K562 (cell line): ENCODE measurements at regions not wholly inside any gene's neighbourhood (a gene's known extent, or its start where the extent isn't known, plus 50 kb on each side); places are given as distances from the start of the nearest gene placed in this dataset.

Source experiments
- ATAC-seq: fragments of 200-7000 bp; cut with Tn5 transposase; 3 replicates; pipeline ENCODE4 v1.9.1; 2020; ENCODE audit warnings: moderate library complexity
- BruUV-seq: library from RNA; stranded (reverse); fragments of 400-500 nt; replicated peaks from 2 replicates; lab custom pipeline; 2021; lab: Mats Ljungman, UMichigan
- CTCF ChIA-PET: fragments of 300-600 bp; formaldehyde crosslinking; extraction: SDS; loops from one replicate; lab custom pipeline; 2021; ENCODE audit warnings: low intra/inter-chr PET ratio; lab: Yijun Ruan, JAX
- POLR2A ChIA-PET: fragments of 300-600, 350-650 bp; sonication (Branson Sonifier 250); formaldehyde crosslinking; extraction: SDS; loops from one replicate; lab custom pipeline; 2021; ENCODE audit warnings: antibody characterized with exemption, inconsistent platforms; lab: Yijun Ruan, JAX
- DNase-seq, 4 experiments: peaks; one replicate each; pipeline versions ENCODE4 v3.0.0 to v3.0.0-alpha.2; 2011 to 2018; ENCODE audit warnings: low spot score in 3 of 4, mixed read lengths in 3 of 4; ENCODE audit errors: extremely low read depth in 1 of 4
- FAIRE-seq: peaks from 2 replicates; lab custom pipeline; 2011; peaks lifted over from hg19 to GRCh38; lab: Jason Lieb, UNC
- H2AFZ ChIP-seq: 2 replicates; pipeline ENCODE4 v1.6.0; 2011; ENCODE audit warnings: low read depth, low read length, control low read depth, inconsistent platforms
- H3K27ac ChIP-seq: fragments of 200-600 bp; 3 replicates; pipeline ENCODE4 v1.8.0; 2011; ENCODE audit warnings: low read depth, mild to moderate bottlenecking, control low read depth, inconsistent platforms, low read length, moderate library complexity, mixed read lengths; ENCODE audit errors: extremely low read depth
- H3K27me3 ChIP-seq, 2 experiments: fragments of 300-600 bp in 1 of 2; 2 replicates in 1 of 2; 3 replicates in 1 of 2; pipeline versions ENCODE4 v1.6.0 to v1.8.0; 2011; ENCODE audit warnings: inconsistent platforms in 2 of 2, low read length in 2 of 2, mild to moderate bottlenecking in 1 of 2, mixed read lengths in 1 of 2, moderate library complexity in 1 of 2; ENCODE audit not compliant: control insufficient read depth in 2 of 2, insufficient read depth in 2 of 2
- H3K36me3 ChIP-seq: fragments of 300-600 bp; 3 replicates; pipeline ENCODE4 v1.8.0; 2011; ENCODE audit warnings: mild to moderate bottlenecking, low read length, inconsistent platforms; ENCODE audit not compliant: control insufficient read depth, insufficient read depth
- H3K4me1 ChIP-seq, 2 experiments: fragments of 200-600 bp in 1 of 2; replicated peaks in 1 of 2; 2 replicates in 1 of 2; 3 replicates in 1 of 2; pipeline versions ENCODE4 v1.5.1 to v1.8.0; 2011; ENCODE audit warnings: inconsistent platforms in 2 of 2, low read length in 2 of 2, mild to moderate bottlenecking in 1 of 2, mixed read lengths in 1 of 2, moderate library complexity in 1 of 2; ENCODE audit not compliant: control insufficient read depth in 2 of 2, insufficient read depth in 2 of 2
- H3K4me2 ChIP-seq: 2 replicates; pipeline ENCODE4 v1.6.1; 2011; ENCODE audit warnings: low read length, control low read depth, inconsistent platforms, mixed read lengths; ENCODE audit not compliant: insufficient read depth
- H3K4me3 ChIP-seq: fragments of 200-600 bp; sonication (generic), shearing (Covaris generic); 2 replicates; pipeline ENCODE4 v1.5.1; 2016; ENCODE audit warnings: control low read depth, inconsistent platforms
- H3K79me2 ChIP-seq: fragments of 200-600 bp; 3 replicates; pipeline ENCODE4 v1.8.0; 2011; ENCODE audit warnings: low read length, inconsistent platforms; ENCODE audit not compliant: control insufficient read depth, insufficient read depth
- H3K9ac ChIP-seq, 2 experiments: 2 replicates each; pipeline versions ENCODE4 v1.6.0 to v1.6.1; 2011; ENCODE audit warnings: low read depth in 2 of 2, low read length in 2 of 2, control low read depth in 1 of 2, inconsistent platforms in 1 of 2, mild to moderate bottlenecking in 1 of 2, mixed read lengths in 1 of 2; ENCODE audit not compliant: insufficient read depth in 1 of 2
- H3K9me1 ChIP-seq: one replicate; pipeline ENCODE4 v1.6.0; 2011; ENCODE audit warnings: inconsistent platforms, mild to moderate bottlenecking, low read length, moderate library complexity; ENCODE audit not compliant: control insufficient read depth, insufficient read depth
- H3K9me3 ChIP-seq: replicated peaks from 2 replicates; pipeline ENCODE4 v1.5.1; 2011; ENCODE audit warnings: low read depth, low read length, inconsistent platforms; ENCODE audit not compliant: control insufficient read depth, insufficient read depth
- H4K20me1 ChIP-seq: replicated peaks from 2 replicates; pipeline ENCODE4 v1.6.1; 2011; ENCODE audit warnings: low read length, inconsistent platforms, mixed read lengths; ENCODE audit not compliant: control insufficient read depth, insufficient read depth
- ELF1 ChIP-seq: fragments of 200-800 bp; sonication (Bioruptor generic); IDR thresholded peaks from 2 replicates; pipeline ENCODE4 v1.6.1; 2016; ENCODE audit warnings: missing genetic modification characterization, missing compliant biosample characterization
- ELF2 ChIP-seq: fragments of 250-450 bp; sonication (Bioruptor Pico); IDR thresholded peaks from 2 replicates; pipeline ENCODE4 v1.5.0; 2021; ENCODE audit warnings: mild to moderate bottlenecking
- EZH2 ChIP-seq: IDR thresholded peaks from 2 replicates; pipeline ENCODE4 v1.6.1; 2012; ENCODE audit warnings: low read depth, mild to moderate bottlenecking, inconsistent platforms, low read length, borderline replicate concordance
- NFE2 ChIP-seq: IDR thresholded peaks from 2 replicates; pipeline ENCODE4 v1.6.1; 2014; ENCODE audit warnings: antibody characterized with exemption, low read depth
- WGBS: fragments of 100-300 bp; shearing (Covaris generic); methylation state at CpG from one replicate; pipeline ENCODE4 v1.1.6; 2016; ENCODE audit warnings: low coverage, mixed read lengths; ENCODE audit not compliant: insufficient coverage; ENCODE audit errors: missing lambda C conversion rate; 5-methylcytosine and 5-hydroxymethylcytosine counted together
- in situ Hi-C: fragments of 300-500 bp; cut with MboI; formaldehyde crosslinking; loops from 4 replicates; pipeline ENCODE4 v1.15.0; 2018; ENCODE audit warnings: inconsistent platforms, mixed read lengths
- intact Hi-C: fragments of 100-400 bp; cut with micrococcal nuclease; formaldehyde crosslinking; loops from 2 replicates; pipeline ENCODE4 v1.14.2; 2022
- TF ChIP-seq, protein P1 (sequence below), 3 experiments: fragments of 200-800 bp in 1 of 3; sonication (Bioruptor generic) in 1 of 3; sonication (generic) in 1 of 3; formaldehyde crosslinking in 1 of 3; IDR thresholded peaks; 2 replicates each; pipeline versions ENCODE4 v1.6.1 to v1.8.0; 2016 to 2022; ENCODE audit warnings: mild to moderate bottlenecking in 2 of 3, missing compliant biosample characterization in 2 of 3, missing genetic modification characterization in 2 of 3, missing genetic modification reagents in 1 of 3
- TF ChIP-seq, protein P2 (sequence below): sonication (generic); formaldehyde crosslinking; IDR thresholded peaks from 2 replicates; pipeline ENCODE4 v1.8.1; 2022; ENCODE audit warnings: missing genetic modification reagents

DNA sequence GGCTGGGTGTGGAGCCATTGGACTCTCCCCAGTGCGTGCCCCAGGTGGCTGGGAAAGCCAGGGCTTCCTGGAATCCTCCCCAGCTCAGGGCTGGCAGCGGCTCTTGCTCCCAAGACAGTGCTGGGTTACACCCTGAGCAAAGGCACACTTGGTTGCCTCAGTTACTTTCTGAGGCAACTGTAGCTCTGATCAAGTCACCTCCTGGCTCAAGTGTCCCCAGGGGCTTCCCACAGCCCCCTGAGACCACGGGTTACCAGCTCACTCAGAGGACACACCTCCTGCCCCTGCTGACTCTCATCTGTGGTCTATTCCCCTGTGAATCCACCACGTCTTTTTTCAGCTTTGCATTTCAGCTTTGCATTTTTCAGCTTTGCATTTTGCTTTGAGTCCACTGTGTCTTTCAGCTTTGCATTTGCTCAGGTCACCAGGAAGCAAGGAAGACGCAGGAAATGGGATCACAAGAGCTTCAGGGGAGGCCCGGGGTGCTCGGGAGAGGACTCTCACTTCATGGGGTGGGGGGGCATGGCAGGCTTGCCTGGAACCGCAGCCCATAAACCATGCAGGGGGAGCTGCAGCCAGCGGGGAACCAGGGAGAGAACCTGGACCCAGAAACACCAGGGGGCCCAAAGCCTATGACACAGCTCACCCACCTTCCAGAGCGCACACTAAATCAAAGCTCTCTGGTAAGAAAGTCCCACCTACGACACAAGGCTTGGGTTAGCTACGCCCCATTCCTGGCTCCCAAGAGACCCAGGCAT, 138.0 kb upstream of the ASB18 start (continued):
- no peak for TF ChIP-seq ELF1 (tag)
- no peak for TF ChIP-seq ELF2 (CRISPR knock-in tag)
- TF ChIP-seq NFE2 = no peak
- TF ChIP-seq, protein P1, sequence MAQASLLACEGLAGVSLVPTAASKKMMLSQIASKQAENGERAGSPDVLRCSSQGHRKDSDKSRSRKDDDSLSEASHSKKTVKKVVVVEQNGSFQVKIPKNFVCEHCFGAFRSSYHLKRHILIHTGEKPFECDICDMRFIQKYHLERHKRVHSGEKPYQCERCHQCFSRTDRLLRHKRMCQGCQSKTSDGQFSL (CRISPR knock-in tag; IDR thresholded peaks at IDR 0.05) = no peak
- TF ChIP-seq, protein P1 (tag; IDR thresholded peaks at IDR 0.05) = no peak
- TF ChIP-seq EZH2 = no peak

DNA sequence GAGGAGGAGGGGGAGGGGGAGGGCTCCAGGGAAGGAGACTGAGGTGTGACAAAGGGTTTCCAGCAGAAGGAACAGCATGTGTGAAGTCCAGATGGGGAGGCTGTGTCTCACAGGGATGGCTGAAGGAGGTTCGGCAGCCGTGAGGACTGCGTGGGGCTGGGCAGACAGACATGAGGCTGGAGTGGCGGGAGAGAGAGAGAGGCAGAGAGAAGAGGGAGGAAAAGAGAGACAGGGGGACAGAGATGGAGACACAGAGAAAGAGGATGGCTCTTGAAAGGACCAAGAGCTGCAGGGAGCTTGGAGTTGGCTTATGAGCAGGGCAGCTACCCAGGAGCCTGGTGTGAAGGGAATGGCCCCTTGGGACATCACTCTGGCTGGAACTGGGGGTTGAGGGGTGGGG, 138.9 kb upstream of the ASB18 start:
- BruUV-seq = no TSS peak
- Histone ChIP-seq H3K4me3 (no peak overlapping the region), H3K4me2 (no peak overlapping the region), H4K20me1 (no peaks in the 10 kb centered on the region), H3K4me1 (no peaks in the 10 kb centered on the region), H3K9ac (no peak overlapping the region), H3K79me2 (no peaks in the 10 kb centered on the region), H3K27me3 (peaks cover 4 to 31% of the 10 kb centered on the region in 2 experiments; a peak in 3 of 5 replicates), H2AFZ (no peak overlapping the region), H3K27ac (no peak overlapping the region), H3K9me3 (no peaks in the 10 kb centered on the region), H3K36me3 (no peaks in the 10 kb centered on the region), H3K9me1 (no peaks in the 10 kb centered on the region)
- POLR2A ChIA-PET = no interaction called here
- intact Hi-C loops = no loop called here
- CTCF ChIA-PET = no interaction called here
- FAIRE-seq (no peak), DNase-seq (no peak), ATAC-seq (no peak)
- 0% methylated on average over 1 of the region's 4 CpGs for WGBS
- in situ Hi-C loops = no loop called here
- TF ChIP-seq, protein P2, sequence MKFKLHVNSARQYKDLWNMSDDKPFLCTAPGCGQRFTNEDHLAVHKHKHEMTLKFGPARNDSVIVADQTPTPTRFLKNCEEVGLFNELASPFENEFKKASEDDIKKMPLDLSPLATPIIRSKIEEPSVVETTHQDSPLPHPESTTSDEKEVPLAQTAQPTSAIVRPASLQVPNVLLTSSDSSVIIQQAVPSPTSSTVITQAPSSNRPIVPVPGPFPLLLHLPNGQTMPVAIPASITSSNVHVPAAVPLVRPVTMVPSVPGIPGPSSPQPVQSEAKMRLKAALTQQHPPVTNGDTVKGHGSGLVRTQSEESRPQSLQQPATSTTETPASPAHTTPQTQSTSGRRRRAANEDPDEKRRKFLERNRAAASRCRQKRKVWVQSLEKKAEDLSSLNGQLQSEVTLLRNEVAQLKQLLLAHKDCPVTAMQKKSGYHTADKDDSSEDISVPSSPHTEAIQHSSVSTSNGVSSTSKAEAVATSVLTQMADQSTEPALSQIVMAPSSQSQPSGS (CRISPR knock-in tag) = no peak
